CD4-positive, alpha-beta memory T cell (primary cell): ENCODE measurements at regions not wholly inside any gene's neighbourhood (a gene's known extent, or its start where the extent isn't known, plus 50 kb on each side); places are given as distances from the start of the nearest gene placed in this dataset.

Experiments
- CTCF ChIA-PET: fragments of 350-600 bp; sonication (Branson Sonifier 250); formaldehyde crosslinking; loops from one replicate; lab custom pipeline; 2021; ENCODE audit warnings: inconsistent platforms; ENCODE audit not compliant: partially characterized antibody; lab: Charles Lee
- POLR2A ChIA-PET: fragments of 350-600 bp; sonication (Branson Sonifier 250); formaldehyde crosslinking; loops from one replicate; lab custom pipeline; 2021; ENCODE audit not compliant: partially characterized antibody; lab: Charles Lee
- DNase-seq, 5 donors: peaks; one replicate each; pipeline versions ENCODE4 v3.0.0 to v3.0.0-alpha.2; 2020 to 2022; ENCODE audit warnings: mixed read lengths in 1 of 5
- H3K27ac ChIP-seq: one replicate; pipeline ENCODE4 v1.7.0; 2013; ENCODE audit warnings: low read depth, low read length
- H3K27me3 ChIP-seq: 2 replicates; pipeline ENCODE4 v1.7.0; 2013; ENCODE audit warnings: mild to moderate bottlenecking, low read length, moderate library complexity; ENCODE audit not compliant: insufficient read depth
- H3K36me3 ChIP-seq: 2 replicates; pipeline ENCODE4 v1.7.0; 2013; ENCODE audit warnings: mild to moderate bottlenecking, low read length, moderate library complexity; ENCODE audit not compliant: insufficient read depth
- H3K4me1 ChIP-seq: 2 replicates; pipeline ENCODE4 v1.7.0; 2013; ENCODE audit warnings: mild to moderate bottlenecking, low read length, moderate library complexity; ENCODE audit not compliant: insufficient read depth
- H3K4me3 ChIP-seq, 2 donors: one replicate each; pipeline ENCODE4 v1.7.0; 2013; ENCODE audit warnings: low read length in 2 of 2, mild to moderate bottlenecking in 1 of 2
- H3K9me3 ChIP-seq, 2 donors: one replicate each; pipeline ENCODE4 v1.7.0; 2013; ENCODE audit warnings: low read length in 2 of 2, control low read depth in 1 of 2; ENCODE audit not compliant: control insufficient read depth in 1 of 2
- H3K27ac Mint-ChIP-seq, 7 donors: one replicate each; pipeline ENCODE4 v1.8.0; 2020 to 2021; ENCODE audit warnings: mixed read lengths in 7 of 7, mild to moderate bottlenecking in 6 of 7, inconsistent platforms in 3 of 7, moderate library complexity in 3 of 7
- H3K27me3 Mint-ChIP-seq, 2 donors: one replicate each; pipeline ENCODE4 v1.8.0; 2020 to 2021; ENCODE audit warnings: mixed read lengths in 2 of 2
- H3K36me3 Mint-ChIP-seq, 2 donors: one replicate each; pipeline ENCODE4 v1.8.0; 2020 to 2021; ENCODE audit warnings: mixed read lengths in 2 of 2, inconsistent platforms in 1 of 2, mild to moderate bottlenecking in 1 of 2
- H3K4me1 Mint-ChIP-seq, 4 donors: one replicate each; pipeline ENCODE4 v1.8.0; 2020 to 2021; ENCODE audit warnings: mixed read lengths in 4 of 4, mild to moderate bottlenecking in 1 of 4
- H3K4me3 Mint-ChIP-seq, 8 donors: one replicate each; pipeline ENCODE4 v1.8.0; 2020 to 2021; ENCODE audit warnings: mixed read lengths in 8 of 8, mild to moderate bottlenecking in 7 of 8, moderate library complexity in 6 of 8, inconsistent platforms in 3 of 8
- H3K9me3 Mint-ChIP-seq, 8 donors: one replicate each; pipeline ENCODE4 v1.8.0; 2020 to 2021; ENCODE audit warnings: mixed read lengths in 8 of 8, mild to moderate bottlenecking in 5 of 8, inconsistent platforms in 3 of 8, moderate library complexity in 1 of 8
- intact Hi-C: fragments of 100-400 bp; cut with micrococcal nuclease; formaldehyde crosslinking; loops from one replicate; pipeline ENCODE4 v1.15.1; 2023

DNA sequence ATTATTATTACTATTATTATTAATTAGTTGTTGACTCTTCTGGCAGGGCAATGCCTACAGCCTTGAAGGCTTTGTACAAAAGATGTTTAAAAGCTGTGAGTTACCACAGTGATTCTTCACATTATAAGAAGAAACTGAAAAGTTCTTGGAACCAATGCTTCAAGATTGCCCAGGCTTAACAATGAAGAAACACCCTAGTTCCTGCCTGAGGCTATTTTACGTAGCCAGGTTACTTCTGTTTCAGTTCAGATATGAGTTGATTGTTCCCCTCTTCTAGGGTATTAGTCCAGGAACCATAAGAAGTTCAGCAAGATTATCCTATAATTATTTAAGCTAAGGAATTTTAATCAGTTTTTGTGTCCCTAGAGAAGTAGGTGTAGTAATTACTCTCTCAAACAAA lies 154.6 kb upstream of the CDH12 start:
- no peaks in the 10 kb centered on the region for H3K36me3 ChIP-seq
- H3K36me3 Mint-ChIP-seq = no peaks in the 10 kb centered on the region
- H3K9me3 Mint-ChIP-seq = peaks cover 0 to 17% (median 4%) of the 10 kb centered on the region in 8 donors
- H3K4me1 ChIP-seq = no peaks in the 10 kb centered on the region
- intact Hi-C loops = no loop called here
- H3K9me3 ChIP-seq = no peaks in the 10 kb centered on the region
- H3K27ac ChIP-seq = no peak overlapping the region
- H3K27me3 Mint-ChIP-seq = no peaks in the 10 kb centered on the region
- peaks cover 0 to 4% (median 2%) of the 10 kb centered on the region in 4 donors for H3K4me1 Mint-ChIP-seq
- H3K4me3 ChIP-seq = no peak overlapping the region
- no peaks in the 10 kb centered on the region for H3K27me3 ChIP-seq
- DNase-seq = no peak
- ChIA-PET POLR2A (no interaction called here), CTCF (no interaction called here)
- H3K27ac Mint-ChIP-seq = no peak overlapping the region
- no peak overlapping the region for H3K4me3 Mint-ChIP-seq

DNA sequence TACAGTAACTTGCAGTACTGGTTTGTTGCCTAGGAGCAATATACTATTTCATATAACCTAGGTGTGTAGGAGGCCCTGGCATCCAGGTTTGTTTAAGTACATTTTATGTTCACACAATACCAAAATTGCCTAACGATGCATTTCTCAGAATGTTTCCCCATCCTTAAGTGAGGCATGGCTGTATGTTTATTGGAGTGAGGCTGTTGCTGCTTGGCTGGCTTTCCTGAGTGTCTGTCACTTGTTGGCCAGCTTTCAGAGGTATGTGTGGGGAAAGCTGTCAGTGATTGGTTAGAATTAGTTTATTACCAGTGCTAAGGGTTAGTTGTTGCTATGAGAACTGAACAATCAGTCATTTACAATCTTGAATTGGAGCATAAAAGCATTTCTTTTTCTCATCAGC lies 154.1 kb upstream of the CDH12 start:
- DNase-seq = no peak
- ChIA-PET CTCF (no interaction called here), POLR2A (no interaction called here)
- Histone ChIP-seq H3K36me3 (no peaks in the 10 kb centered on the region), H3K4me3 (no peak overlapping the region), H3K9me3 (no peaks in the 10 kb centered on the region), H3K27ac (no peak overlapping the region), H3K4me1 (no peaks in the 10 kb centered on the region), H3K27me3 (no peaks in the 10 kb centered on the region)
- H3K9me3 Mint-ChIP-seq = peaks cover 0 to 16% (median 3%) of the 10 kb centered on the region in 8 donors
- H3K4me3 Mint-ChIP-seq = no peak overlapping the region
- intact Hi-C loops = no loop called here
- no peaks in the 10 kb centered on the region for H3K4me1 Mint-ChIP-seq
- H3K27ac Mint-ChIP-seq = no peak overlapping the region
- no peaks in the 10 kb centered on the region for H3K36me3 Mint-ChIP-seq
- no peaks in the 10 kb centered on the region for H3K27me3 Mint-ChIP-seq

DNA sequence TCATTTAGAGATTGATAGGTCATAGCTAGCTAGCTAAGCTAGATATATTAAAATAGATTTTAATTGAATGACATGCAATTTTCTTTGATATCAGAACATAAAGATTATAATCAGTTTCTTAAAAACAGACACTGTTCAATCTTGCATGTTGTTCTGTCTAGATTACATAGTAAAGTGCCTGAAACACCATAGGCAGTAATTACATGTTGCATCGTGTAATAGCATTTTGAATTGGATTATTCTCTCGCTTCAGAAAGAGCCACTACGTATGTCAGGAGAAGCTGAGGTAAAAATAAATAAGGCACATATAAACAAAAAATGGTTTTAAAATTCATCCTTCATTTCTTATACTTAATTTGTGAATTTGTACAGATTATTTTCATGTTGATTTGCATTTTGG lies 148.0 kb upstream of the CDH12 start:
- no peaks in the 10 kb centered on the region for H3K36me3 Mint-ChIP-seq
- no peak overlapping the region for H3K27ac Mint-ChIP-seq
- H3K9me3 ChIP-seq = no peaks in the 10 kb centered on the region
- H3K4me3 Mint-ChIP-seq = no peak overlapping the region
- no peak for DNase-seq
- POLR2A ChIA-PET = no interaction called here
- H3K27ac ChIP-seq = no peak overlapping the region
- CTCF ChIA-PET = no interaction called here
- H3K9me3 Mint-ChIP-seq = peaks cover 0 to 12% (median under 1%) of the 10 kb centered on the region in 8 donors
- intact Hi-C loops = no loop called here
- H3K27me3 ChIP-seq = no peaks in the 10 kb centered on the region
- no peaks in the 10 kb centered on the region for H3K4me1 Mint-ChIP-seq
- no peaks in the 10 kb centered on the region for H3K4me1 ChIP-seq
- H3K36me3 ChIP-seq = no peaks in the 10 kb centered on the region
- H3K27me3 Mint-ChIP-seq = no peaks in the 10 kb centered on the region
- H3K4me3 ChIP-seq = no peak overlapping the region

DNA sequence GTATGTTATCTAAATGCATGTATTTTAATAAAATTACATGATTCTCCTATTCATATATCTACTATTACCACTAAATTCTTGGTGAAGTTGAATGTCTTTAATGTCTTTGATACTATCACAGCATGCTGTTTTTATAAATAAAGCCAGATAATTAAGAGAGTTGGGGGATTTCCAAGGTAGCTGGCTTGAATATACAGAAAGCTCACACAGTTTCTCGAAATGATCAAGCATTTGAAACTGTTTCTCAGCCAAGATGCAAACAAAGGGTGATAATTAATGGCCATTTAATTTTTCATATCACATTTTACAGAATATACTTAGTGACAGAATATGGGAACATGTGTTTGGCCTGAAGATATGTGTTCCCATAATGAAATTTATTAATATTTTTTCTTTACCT lies 145.6 kb upstream of the CDH12 start:
- no peak overlapping the region for H3K4me3 ChIP-seq
- no peaks in the 10 kb centered on the region for H3K9me3 ChIP-seq
- H3K4me1 ChIP-seq = no peaks in the 10 kb centered on the region
- H3K27ac ChIP-seq = no peak overlapping the region
- intact Hi-C loops = no loop called here
- ChIA-PET CTCF (no interaction called here), POLR2A (no interaction called here)
- DNase-seq = no peak
- no peaks in the 10 kb centered on the region for H3K36me3 ChIP-seq
- Mint-ChIP-seq H3K27ac (no peak overlapping the region), H3K9me3 (peaks cover 0 to 8% (median under 1%) of the 10 kb centered on the region in 8 donors), H3K27me3 (no peaks in the 10 kb centered on the region), H3K36me3 (no peaks in the 10 kb centered on the region), H3K4me1 (no peaks in the 10 kb centered on the region), H3K4me3 (no peak overlapping the region)
- no peaks in the 10 kb centered on the region for H3K27me3 ChIP-seq

DNA sequence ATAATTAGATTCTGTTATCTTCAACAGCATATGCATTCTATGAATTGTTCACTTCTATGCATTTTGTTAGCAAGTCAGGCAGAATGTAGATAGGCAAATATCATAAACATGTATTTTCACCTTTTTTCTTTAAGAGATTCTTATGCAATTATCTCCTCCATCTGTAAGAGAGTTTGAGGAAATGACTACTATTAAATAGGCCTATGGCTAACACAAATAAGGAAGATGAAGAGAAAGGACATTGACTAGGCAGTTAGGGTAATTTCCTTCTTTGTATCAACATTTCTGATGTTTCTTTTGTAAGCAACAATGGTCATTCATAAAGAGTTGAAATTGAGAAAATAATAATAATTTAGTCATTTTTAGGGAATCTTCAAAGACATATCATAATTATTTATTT lies 145.2 kb upstream of the CDH12 start:
- Mint-ChIP-seq H3K4me1 (no peaks in the 10 kb centered on the region), H3K36me3 (no peaks in the 10 kb centered on the region), H3K27me3 (no peaks in the 10 kb centered on the region), H3K4me3 (no peak overlapping the region), H3K9me3 (peaks cover 0 to 8% (median under 1%) of the 10 kb centered on the region in 8 donors), H3K27ac (no peak overlapping the region)
- H3K4me1 ChIP-seq = no peaks in the 10 kb centered on the region
- no peak overlapping the region for H3K27ac ChIP-seq
- H3K4me3 ChIP-seq = no peak overlapping the region
- H3K36me3 ChIP-seq = no peaks in the 10 kb centered on the region
- intact Hi-C loops = no loop called here
- POLR2A ChIA-PET = no interaction called here
- no peak for DNase-seq
- H3K27me3 ChIP-seq = no peaks in the 10 kb centered on the region
- no peaks in the 10 kb centered on the region for H3K9me3 ChIP-seq
- CTCF ChIA-PET = no interaction called here

DNA sequence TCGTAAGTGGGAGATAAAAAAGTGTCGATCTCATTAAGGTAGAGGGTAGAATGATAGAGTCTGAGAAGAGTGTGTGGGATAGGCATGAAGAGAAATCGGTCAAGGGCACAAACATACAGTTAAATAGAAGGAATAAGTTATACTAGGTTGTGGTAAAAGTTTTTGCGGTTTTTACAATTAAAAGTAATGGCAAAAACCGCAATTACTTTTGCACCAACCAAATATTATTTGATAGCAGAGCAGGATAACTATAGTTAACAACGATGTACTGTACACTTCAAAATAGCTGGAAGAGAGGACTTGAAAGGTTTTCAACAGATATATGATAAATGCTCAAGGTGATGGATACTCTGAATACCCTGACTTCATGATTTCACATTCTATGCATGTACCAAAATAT lies 135.8 kb upstream of the CDH12 start:
- H3K4me3 ChIP-seq = no peak overlapping the region
- H3K36me3 ChIP-seq = no peaks in the 10 kb centered on the region
- CTCF ChIA-PET = no interaction called here
- intact Hi-C loops = no loop called here
- no peak for DNase-seq
- Mint-ChIP-seq H3K27me3 (no peaks in the 10 kb centered on the region), H3K27ac (no peak overlapping the region), H3K4me1 (no peaks in the 10 kb centered on the region), H3K4me3 (no peak overlapping the region), H3K9me3 (peaks cover 2 to 20% (median 7%) of the 10 kb centered on the region in 8 donors), H3K36me3 (no peaks in the 10 kb centered on the region)
- H3K27me3 ChIP-seq = no peaks in the 10 kb centered on the region
- H3K4me1 ChIP-seq = no peaks in the 10 kb centered on the region
- POLR2A ChIA-PET = no interaction called here
- H3K27ac ChIP-seq = no peak overlapping the region
- no peaks in the 10 kb centered on the region for H3K9me3 ChIP-seq

DNA sequence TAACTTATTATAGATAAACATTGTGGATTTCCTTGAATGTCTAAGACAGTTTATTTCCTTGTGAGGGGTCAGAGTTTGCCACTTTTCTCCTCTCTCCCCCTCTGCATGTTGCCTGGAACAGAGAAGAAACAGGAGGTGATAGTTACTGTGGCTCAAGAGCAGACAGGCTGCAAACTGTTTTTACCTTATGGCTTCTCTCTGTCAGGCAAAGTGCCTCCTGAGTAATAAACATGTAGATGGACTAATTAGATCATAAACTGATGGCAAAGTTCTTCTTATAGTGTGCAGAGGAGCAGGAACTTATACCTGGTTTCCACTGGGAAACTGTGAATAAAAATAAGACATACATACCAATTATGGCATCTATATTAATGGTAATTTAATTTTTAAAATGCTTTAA lies 133.1 kb upstream of the CDH12 start:
- no peaks in the 10 kb centered on the region for H3K36me3 Mint-ChIP-seq
- H3K27ac Mint-ChIP-seq = no peak overlapping the region
- no peaks in the 10 kb centered on the region for H3K4me1 Mint-ChIP-seq
- H3K27me3 Mint-ChIP-seq = no peaks in the 10 kb centered on the region
- Histone ChIP-seq H3K27me3 (no peaks in the 10 kb centered on the region), H3K4me1 (no peaks in the 10 kb centered on the region), H3K27ac (no peak overlapping the region), H3K9me3 (no peaks in the 10 kb centered on the region), H3K4me3 (no peak overlapping the region), H3K36me3 (no peaks in the 10 kb centered on the region)
- peaks cover 0 to 10% (median 6%) of the 10 kb centered on the region in 8 donors for H3K9me3 Mint-ChIP-seq
- CTCF ChIA-PET = no interaction called here
- intact Hi-C loops = no loop called here
- POLR2A ChIA-PET = no interaction called here
- no peak overlapping the region for H3K4me3 Mint-ChIP-seq
- no peak for DNase-seq

DNA sequence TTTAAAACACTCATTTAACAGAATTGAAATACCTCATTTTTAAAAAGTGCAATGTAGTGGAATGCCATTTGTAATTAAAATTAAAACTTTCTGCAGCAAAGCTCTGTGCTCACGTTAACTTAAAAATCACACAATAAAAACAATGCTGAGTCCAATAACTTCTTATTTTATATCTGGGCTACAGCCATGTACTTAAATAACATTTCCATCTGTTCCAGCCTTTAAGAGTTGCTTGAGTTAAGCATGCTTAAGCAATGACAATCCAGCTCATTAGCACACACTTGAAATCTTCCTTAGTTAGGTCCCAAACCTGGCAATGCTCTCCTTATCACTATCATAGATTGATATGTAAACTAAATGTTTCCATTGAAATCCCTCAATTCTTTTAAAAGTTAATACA lies 132.3 kb upstream of the CDH12 start:
- H3K9me3 Mint-ChIP-seq = peaks cover 0 to 9% (median 6%) of the 10 kb centered on the region in 8 donors

More for the DNA sequence above, 132.3 kb upstream of the CDH12 start:
- Histone ChIP-seq H3K36me3 (no peaks in the 10 kb centered on the region), H3K27ac (no peak overlapping the region), H3K4me1 (no peaks in the 10 kb centered on the region), H3K4me3 (no peak overlapping the region), H3K27me3 (no peaks in the 10 kb centered on the region), H3K9me3 (no peaks in the 10 kb centered on the region)
- Mint-ChIP-seq H3K4me3 (no peak overlapping the region), H3K36me3 (no peaks in the 10 kb centered on the region), H3K4me1 (no peaks in the 10 kb centered on the region), H3K27ac (no peak overlapping the region), H3K27me3 (no peaks in the 10 kb centered on the region)
- ChIA-PET POLR2A (no interaction called here), CTCF (no interaction called here)
- no peak for DNase-seq
- intact Hi-C loops = no loop called here
